ENCODE measurements at regions not wholly inside any gene's neighbourhood (a gene's known extent, or its start where the extent isn't known, plus 50 kb on each side); places are given as distances from the start of the nearest gene placed in this dataset.
"Not testable (repeated sequence)": the region's sequence is repeated elsewhere in the genome, so short reads cannot be mapped to it uniquely, and the experiment has no call there.

DNA sequence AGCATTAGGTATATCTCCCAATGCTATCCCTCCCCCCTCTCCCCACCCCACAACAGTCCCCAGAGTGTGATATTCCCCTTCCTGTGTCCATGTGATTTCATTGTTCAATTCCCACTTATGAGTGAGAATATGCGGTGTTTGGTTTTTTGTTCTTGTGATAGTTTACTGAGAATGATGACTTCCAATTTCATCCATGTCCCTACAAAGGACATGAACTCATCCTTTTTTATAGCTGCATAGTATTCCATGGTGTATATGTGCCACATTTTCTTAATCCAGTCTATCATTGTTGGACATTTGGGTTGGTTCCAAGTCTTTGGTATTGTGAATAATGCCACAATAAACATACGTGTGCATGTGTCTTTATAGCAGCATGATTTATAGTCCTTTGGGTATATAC is 194.6 kb upstream of the WSB1 start:
- H3K4me3 ChIP-seq; DNase-seq (ENCODE audit: extremely low spot score in 2 of 2); H3K27me3 ChIP-seq: not testable (repeated sequence)

DNA sequence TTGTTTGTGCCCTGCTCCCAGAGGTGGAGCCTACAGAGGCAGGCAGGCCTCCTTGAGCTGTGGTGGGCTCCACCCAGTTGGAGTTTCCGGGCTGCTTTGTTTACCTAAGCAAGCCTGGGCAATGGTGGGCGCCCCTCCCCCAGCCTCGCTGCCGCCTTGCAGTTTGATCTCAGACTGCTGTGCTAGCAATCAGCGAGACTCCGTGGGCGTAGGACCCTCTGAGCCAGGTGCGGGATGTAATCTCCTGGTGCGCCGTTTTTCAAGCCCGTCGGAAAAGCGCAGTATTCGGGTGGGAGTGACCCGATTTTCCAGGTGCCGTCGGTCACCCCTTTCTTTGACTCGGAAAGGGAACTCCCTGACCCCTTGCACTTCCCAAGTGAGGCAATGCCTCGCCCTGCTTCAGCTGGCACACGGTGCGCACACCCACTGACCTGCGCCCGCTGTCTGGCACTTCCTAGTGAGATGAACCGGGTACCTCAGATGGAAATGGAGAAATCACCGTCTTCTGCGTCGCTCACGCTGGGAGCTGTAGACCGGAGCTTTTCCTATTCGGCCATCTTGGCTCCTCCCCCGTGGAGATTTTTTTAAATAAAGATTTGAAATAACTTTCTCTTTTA is 189.2 kb upstream of the WSB1 start:
- H3K9me3 ChIP-seq; H3K27me3 ChIP-seq; H3K27ac ChIP-seq; H3K4me3 ChIP-seq; DNase-seq (ENCODE audit: extremely low spot score in 2 of 2); H3K4me1 ChIP-seq; intact Hi-C loops (cut with DNase I); H3K36me3 ChIP-seq: not testable (repeated sequence)

More for the DNA sequence above, 194.6 kb upstream of the WSB1 start:
- intact Hi-C loops (cut with DNase I); H3K27ac ChIP-seq; H3K9me3 ChIP-seq; H3K36me3 ChIP-seq; H3K4me1 ChIP-seq: not testable (repeated sequence)

DNA sequence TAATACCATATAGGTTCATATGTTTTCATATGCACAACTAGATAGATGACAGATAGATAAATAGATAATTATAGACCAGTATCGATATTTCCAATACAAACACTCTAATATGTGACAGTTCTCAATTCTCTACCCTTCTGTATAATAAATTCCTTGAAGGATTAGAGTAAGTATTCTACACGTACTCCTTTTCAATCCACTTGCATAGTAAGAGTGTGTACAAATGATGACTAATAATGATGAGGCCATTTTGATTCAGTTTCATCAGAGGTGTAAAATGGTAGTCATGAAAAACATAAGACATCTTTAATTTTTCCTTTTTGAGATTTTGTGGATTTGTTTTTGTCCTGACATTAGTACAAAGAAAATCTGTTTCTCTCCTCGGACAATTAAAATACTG is 188.3 kb upstream of the WSB1 start:
- H3K27me3 ChIP-seq: no peaks in the 10 kb centered on the region
- no peaks in the 10 kb centered on the region for H3K9me3 ChIP-seq
- no peak overlapping the region for H3K27ac ChIP-seq
- intact Hi-C loops (cut with DNase I): no loop called here
- no peak overlapping the region for H3K4me3 ChIP-seq
- H3K36me3 ChIP-seq: no peaks in the 10 kb centered on the region
- TF ChIP-seq POLR2AphosphoS5 (IDR thresholded peaks at IDR 0.05; ENCODE audit: insufficient read depth in 1 of 2, low read depth in 1 of 2) (no peak), POLR2A (IDR thresholded peaks at IDR 0.05) (no peak)
- TF ChIP-seq, protein P1, sequence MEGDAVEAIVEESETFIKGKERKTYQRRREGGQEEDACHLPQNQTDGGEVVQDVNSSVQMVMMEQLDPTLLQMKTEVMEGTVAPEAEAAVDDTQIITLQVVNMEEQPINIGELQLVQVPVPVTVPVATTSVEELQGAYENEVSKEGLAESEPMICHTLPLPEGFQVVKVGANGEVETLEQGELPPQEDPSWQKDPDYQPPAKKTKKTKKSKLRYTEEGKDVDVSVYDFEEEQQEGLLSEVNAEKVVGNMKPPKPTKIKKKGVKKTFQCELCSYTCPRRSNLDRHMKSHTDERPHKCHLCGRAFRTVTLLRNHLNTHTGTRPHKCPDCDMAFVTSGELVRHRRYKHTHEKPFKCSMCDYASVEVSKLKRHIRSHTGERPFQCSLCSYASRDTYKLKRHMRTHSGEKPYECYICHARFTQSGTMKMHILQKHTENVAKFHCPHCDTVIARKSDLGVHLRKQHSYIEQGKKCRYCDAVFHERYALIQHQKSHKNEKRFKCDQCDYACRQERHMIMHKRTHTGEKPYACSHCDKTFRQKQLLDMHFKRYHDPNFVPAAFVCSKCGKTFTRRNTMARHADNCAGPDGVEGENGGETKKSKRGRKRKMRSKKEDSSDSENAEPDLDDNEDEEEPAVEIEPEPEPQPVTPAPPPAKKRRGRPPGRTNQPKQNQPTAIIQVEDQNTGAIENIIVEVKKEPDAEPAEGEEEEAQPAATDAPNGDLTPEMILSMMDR (IDR thresholded peaks at IDR 0.05): no peak
- no peaks in the 10 kb centered on the region for H3K4me1 ChIP-seq
- no peak for DNase-seq (ENCODE audit: extremely low spot score in 2 of 2)

DNA sequence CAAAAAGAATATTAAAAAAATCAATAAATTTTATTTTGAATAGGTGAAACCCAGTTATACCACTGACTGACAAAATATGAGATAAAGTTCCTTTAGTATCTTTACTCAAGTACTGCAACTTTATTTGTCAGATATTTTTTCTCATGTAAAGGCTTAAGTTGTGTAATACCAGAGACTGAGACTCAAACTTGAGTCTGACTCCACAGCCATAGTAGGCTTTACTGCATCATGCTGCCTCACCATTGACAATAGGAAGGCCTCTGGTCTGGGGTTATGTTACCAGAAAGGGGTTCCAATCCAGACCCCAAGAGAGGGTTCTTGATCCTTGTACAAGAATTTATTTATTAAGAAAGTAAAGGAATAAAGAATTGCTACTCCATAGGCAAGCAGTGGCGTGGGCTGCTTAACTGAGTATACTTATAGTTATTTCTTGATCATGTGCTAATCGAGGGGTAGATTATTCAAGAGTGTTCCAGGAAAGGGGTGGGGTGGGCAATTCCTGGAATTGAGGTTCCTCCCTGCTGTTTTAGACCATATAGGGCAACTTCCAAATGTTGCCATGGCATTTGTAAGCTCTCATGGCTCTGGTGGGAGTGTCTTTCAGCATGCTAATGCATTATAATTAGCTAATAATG is 187.4 kb upstream of the WSB1 start:
- no peak for TF ChIP-seq POLR2AphosphoS5 (IDR thresholded peaks at IDR 0.05; ENCODE audit: insufficient read depth in 1 of 2, low read depth in 1 of 2)
- TF ChIP-seq, protein P1 (IDR thresholded peaks at IDR 0.05): no peak
- no peak for TF ChIP-seq POLR2A (IDR thresholded peaks at IDR 0.05)
- no peaks in the 10 kb centered on the region for H3K36me3 ChIP-seq
- H3K4me1 ChIP-seq: no peaks in the 10 kb centered on the region
- H3K9me3 ChIP-seq: no peaks in the 10 kb centered on the region
- no peaks in the 10 kb centered on the region for H3K27me3 ChIP-seq
- DNase-seq (ENCODE audit: extremely low spot score in 2 of 2): no peak
- H3K4me3 ChIP-seq: no peak overlapping the region
- intact Hi-C loops (cut with DNase I): no loop called here
- H3K27ac ChIP-seq: no peak overlapping the region

DNA sequence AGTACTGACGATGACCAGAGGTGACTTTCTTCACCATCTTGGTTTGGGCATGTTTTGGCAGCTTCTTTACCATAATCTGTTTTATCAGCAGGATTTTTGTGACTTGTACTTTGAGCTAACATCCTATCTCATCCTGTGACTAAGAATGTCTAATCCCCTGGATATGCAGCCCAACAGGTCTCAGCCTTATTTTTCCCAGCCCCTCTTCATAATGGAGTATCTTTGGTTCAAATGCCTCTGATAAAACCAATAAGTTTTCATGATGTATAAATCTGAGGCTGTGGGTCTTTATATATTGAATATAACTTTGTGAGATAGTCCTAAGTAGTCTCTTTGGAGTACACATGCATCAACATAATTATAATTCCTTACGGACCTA is 186.9 kb upstream of the WSB1 start:
- H3K4me1 ChIP-seq: no peaks in the 10 kb centered on the region
- H3K4me3 ChIP-seq: no peak overlapping the region
- TF ChIP-seq POLR2AphosphoS5 (IDR thresholded peaks at IDR 0.05; ENCODE audit: insufficient read depth in 1 of 2, low read depth in 1 of 2) (no peak), POLR2A (IDR thresholded peaks at IDR 0.05) (no peak)
- TF ChIP-seq, protein P1 (IDR thresholded peaks at IDR 0.05): no peak
- DNase-seq (ENCODE audit: extremely low spot score in 2 of 2): no peak
- no peaks in the 10 kb centered on the region for H3K36me3 ChIP-seq
- intact Hi-C loops (cut with DNase I): no loop called here
- H3K27ac ChIP-seq: no peak overlapping the region
- no peaks in the 10 kb centered on the region for H3K9me3 ChIP-seq
- no peaks in the 10 kb centered on the region for H3K27me3 ChIP-seq

DNA sequence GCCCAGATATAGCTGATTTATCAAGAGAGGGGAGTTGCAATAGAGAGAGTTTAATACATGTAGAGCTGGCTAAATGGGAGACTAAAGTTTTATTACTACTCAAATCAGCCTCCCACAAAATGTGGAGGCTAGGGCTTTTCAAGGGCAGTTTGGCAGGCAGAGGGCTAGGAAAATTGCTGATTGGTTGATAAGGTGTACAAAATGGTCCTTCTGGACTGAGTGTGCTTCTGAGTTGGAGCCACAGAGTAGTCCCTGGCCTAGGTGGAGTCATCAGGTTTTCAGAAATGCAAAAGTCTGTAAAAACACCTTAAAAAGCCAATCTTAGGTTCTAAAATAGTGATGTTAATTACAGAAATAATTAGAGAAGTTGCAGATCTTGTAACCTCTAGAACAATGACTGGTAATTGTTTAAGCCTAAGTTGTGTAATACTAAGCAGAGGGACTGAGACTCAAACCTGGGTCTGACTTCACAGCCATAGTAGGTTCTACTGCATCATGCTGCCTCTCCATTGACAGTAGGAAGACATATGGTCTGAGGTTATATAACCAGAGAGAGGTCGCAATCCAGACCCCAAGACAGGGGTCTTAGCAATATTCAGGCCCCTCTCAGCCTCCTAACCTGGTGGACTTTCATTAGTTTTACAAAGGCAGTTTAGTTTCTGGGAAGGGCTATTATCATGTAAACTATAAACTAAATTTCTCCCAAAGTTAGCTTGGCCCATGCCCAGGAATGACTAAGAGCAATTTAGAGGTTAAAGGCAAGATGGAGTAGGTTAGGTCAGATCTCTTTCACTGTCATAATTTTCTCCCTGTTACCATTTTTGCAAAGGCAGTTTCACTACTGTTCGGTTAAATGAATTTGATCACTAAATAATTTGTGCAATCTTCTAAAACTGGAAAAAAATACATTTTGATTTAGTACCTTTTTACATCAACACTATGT is 186.3 kb upstream of the WSB1 start:
- H3K4me3 ChIP-seq; H3K36me3 ChIP-seq; intact Hi-C loops (cut with DNase I); H3K9me3 ChIP-seq; H3K27ac ChIP-seq; H3K4me1 ChIP-seq; H3K27me3 ChIP-seq; DNase-seq (ENCODE audit: extremely low spot score in 2 of 2): not testable (repeated sequence)

Data from vagina (tissue), 2 donors.